NCI-H446 (cell line): ENCODE measurements at regions not wholly inside any gene's neighbourhood (a gene's known extent, or its start where the extent isn't known, plus 50 kb on each side); places are given as distances from the start of the nearest gene placed in this dataset.

Experiments
- DNase-seq, 2 experiments: peaks; one replicate each; lab custom pipeline; 2025; lab: John Stamatoyannopoulos, UW

DNA sequence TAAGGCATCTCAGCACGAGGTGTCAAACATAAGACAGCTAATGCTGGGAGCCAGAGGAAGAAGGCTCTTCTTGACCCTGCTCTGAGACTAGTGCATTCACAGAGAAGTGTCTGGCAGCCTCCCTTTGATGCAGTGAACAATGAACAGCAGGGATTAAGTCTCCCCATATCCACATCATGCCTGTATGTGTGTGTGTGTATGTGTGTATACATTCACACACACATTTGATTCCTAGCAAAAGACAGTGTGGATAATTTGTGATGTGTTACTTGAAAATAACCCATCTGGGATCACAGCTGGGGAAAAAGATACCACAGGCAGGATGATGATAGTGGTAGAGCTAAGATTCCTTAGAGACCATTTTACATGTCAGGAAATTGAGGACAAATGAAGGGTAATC is 485.9 kb upstream of the GOT2 start:
- DNase-seq, result no peak

DNA sequence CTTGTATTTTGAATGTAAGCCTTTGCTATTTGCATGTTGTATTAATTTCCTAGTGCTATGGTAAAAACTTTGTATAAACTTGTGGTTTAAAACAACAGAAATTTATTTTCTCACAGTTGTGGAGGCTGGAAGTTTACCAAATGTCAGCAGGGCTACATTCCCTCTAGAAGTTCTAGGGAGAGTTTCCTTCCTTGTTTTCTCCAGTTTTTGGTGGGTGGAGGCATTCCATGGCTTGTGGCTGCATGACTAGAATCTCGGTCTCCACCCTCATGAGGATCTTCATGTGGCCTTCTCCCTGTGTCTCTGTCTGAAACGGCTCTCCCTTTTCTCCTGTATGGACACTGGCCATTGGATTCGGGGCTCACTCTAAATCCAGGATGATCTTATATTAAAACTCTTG is 482.2 kb upstream of the GOT2 start:
- DNase-seq, result no peak

DNA sequence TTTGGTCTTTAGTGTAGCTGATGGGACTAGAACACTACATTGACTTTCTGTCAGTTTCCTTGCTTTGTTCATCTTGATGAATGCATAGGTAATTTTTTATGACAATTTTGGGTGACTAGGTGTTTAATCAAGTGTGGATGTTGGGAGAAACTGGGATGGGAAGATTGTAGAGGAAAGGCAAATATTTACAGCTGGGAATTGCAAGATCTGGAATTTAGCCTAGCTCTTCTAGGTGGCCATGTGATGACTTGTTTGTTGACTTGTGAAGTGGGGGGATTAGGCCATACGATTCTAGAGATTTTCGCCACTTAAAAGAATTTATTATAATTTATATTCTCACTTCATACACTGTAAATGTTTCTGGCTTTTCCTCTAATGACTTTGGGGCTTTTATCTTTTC is 480.3 kb upstream of the GOT2 start:
- no peak for DNase-seq

DNA sequence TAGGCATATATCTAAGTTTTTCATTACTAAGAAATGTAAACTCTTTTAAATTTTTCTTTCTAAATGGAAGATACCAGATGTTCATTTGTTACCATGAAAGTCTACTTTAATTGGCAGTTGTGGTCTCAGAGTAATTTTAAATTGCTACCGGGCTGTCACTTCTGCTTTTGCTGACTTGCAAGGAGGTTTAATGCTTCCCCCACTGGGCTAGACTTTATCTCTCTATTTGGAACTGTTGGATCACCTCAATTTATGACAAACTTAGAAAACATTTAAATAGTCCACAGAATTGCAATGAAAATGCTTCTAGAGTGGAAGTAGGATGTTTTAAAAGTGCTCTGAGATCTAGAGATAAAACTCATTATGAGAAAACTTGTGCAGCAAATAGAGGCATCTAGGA is 479.8 kb upstream of the GOT2 start:
- DNase-seq, result no peak

DNA sequence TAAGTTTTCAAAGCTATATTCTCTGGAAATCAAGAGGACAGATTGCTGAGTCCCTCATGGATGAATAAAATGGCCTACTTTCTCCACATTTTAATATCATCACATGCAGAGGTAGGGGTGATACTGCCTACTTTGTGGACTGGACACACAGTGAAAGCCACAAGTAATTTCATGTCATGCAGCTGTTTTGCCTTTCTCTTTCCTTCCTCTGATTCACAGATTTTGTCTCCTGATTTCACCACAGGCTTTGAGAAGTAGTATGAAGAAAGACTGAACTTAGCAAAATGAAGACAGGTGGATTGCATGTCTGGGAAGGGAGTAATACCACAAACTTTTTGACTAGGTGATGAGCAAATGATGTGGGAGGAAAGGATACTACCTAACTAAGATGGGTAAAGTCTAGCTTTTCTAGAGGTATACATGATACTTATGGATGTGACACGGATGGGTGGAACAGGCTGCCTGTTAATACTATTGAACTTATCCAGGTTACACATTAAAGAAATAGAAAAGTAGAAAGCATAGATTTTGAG is 478.4 kb upstream of the GOT2 start:
- no peak for DNase-seq

DNA sequence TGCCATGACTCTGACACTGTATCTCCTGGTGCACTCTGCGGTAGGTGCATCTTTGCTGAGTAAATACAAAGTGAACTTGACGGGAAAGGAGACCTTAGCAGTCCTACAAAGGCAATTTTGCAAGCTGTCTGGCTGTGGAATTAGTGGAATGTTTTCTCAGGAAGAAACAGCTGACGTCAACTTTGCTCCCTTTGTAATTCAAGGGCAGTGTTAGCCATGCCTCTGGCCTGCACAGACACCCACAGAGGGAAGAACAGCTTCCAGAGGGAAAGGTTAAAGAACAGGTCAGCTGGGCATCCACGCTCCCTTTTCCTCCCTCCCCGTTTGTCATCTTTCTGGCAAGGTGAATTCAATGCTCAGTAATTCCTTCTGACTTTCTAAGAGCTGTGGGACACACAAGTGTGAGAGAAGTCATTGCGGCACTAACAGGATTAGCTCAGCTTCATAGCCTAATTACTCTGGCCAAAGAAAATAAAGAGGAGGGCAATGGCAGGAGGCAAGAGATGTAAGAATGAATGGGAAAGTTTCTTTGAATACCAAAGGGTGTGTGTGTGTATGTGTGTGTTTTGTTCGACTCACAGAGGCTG is 476.9 kb upstream of the GOT2 start:
- no peak for DNase-seq

DNA sequence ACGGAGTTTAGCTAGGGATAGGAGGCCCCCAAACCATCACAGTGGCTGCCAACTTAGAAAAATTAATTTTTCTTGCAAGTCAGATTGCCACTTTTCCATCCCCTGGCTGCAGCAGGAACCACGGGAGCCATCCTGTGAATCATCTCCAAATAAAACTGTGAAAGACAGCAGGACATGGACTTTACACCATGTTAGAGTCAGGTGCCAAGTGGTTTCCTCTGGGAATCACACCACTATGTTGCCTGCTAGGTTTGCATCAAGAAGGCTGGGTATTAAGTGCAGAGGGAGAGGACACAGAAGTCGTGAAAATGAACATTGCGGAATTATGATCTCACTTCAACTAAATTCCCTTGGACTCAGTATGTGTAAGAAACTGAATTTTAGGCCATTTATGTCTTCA is 471.3 kb upstream of the GOT2 start:
- DNase-seq, result no peak

DNA sequence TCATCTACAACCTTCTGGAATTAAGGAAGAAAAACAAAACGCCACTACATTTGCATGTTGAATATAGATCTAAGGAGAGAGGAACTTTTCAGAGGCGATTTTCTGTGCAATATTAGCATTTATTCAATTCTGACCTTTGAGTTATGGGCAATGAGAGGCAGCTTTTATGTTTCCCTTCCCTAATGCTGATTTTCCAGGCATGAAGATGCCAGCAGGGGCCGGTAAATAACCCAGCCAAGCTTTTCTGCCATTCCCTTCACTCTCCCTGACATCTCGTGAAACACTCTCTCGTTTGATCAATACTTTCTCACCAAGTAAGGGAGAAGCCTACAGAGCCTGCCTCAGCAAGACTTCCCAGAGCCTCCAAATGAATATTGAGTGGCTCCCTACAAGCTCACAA is 470.5 kb upstream of the GOT2 start:
- no peak for DNase-seq

DNA sequence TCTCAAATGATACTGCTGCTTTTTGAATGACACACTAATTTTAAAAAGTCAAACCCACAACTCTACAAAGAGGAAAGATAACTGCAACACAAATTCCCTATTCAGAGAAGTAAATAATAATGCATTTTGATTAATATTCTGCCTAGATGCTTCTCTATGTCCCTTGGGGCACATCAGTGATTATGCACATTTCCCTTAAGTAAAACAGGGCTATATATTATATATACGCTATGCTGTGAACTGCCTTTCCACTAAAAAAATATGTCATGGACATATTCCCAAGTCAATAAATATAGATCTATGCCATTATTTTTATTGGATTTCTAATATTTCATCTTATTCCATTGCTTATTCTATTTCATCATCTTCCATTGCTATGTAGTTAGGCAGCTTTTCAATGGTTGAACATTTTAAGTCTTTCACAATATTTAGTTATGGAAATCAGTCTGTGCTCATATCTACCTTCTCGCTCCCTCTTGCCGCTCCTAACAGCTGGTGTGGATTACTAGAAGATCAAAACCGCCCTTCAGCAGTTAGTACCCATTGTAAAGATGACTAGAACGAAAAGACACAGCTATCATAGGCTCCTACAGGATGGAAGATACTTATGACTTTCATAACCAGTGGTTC is 468.2 kb upstream of the GOT2 start:
- DNase-seq, result no peak

DNA sequence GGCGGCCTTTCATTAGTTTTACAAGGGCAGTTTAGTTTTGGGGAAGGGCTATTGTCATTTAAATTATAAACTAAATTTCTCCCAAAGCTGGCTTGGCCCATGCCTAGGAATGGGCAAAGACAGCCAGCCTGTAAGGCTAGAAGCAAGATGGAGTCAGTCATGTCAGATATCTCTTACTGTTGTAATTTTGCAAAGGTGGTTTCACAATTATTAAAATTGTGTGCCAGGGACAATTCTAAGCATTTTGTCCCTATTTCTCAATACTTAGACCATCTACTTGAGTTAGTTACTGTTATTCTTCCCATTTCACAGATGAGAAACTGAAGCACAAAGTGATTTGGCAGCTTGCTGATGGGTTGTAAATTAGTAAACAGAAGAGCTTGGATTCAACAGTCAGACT is 467.7 kb upstream of the GOT2 start:
- no peak for DNase-seq

DNA sequence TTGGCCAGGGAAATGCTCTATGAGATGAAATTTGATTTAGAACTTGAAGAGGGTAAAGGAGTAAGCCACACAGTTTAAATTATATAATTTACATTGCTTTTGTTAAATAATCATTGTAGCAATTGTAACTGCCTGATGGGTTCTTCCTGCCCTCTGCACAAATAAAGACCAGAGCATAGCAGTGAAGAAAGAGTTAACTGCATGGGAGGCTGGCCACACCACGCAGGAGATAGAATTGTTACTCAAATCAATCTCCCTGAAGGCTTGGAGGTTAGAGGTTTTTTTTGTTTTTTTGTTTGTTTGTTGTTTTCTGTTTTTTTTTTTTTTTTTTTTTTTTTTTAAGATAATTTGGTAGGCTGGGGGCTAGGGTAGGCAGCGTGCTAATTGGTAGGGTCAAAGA is 467.0 kb upstream of the GOT2 start:
- no peak for DNase-seq

DNA sequence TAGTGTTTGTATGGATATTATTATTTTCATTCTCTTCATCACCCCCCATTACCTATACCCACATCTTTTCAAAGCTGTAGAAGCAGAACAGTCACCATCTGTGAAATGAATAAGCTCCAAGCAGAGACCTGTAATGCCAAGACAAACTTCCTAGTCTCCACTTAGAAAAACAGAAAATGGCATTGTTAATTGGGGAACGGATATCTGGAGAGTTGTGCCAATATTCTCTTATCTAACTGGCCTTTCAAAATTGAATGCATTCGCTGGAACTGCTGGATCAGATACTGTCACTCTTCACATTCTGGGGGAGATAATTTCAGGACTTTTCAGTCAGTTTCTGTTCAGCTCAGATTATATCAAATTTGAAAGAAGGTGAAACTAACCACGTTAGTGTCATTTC is 464.4 kb upstream of the GOT2 start:
- no peak for DNase-seq

DNA sequence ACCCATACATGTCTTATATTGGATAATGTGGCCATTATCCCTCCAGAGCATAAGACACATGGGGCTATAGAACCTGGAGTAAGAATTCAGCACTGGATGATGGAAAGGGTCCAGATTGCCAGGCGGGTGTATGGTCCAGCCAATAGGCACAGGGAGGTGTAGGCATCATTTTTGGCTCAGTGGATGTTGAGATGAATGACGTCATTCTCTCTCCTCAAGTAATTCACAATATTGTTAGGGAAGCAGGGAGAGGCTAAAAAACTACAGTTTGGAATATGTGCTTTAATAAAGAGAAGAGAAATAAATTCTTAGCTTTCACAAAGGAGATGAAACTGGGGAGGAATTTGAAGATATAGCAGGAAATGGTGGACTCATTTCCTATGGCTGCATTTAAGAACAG is 461.1 kb upstream of the GOT2 start:
- DNase-seq, result no peak

DNA sequence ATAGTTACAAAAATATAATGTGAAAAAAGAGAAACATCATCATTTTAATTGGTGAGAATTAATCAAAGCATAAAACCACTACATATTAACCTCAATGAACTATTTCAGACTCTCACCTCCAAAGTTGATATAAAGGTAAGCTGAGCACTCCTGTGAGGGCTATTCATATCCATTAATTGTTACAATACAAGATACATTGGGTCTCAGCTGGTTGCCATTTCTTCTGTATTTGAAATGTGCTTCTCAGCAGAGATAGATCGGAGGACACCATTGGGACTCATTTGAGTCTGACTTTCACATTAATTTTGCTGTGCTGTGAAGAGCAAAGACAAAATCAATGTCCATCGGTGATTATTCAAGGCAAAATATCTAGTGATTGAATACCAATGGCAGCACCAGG is 459.5 kb upstream of the GOT2 start:
- DNase-seq, result no peak

DNA sequence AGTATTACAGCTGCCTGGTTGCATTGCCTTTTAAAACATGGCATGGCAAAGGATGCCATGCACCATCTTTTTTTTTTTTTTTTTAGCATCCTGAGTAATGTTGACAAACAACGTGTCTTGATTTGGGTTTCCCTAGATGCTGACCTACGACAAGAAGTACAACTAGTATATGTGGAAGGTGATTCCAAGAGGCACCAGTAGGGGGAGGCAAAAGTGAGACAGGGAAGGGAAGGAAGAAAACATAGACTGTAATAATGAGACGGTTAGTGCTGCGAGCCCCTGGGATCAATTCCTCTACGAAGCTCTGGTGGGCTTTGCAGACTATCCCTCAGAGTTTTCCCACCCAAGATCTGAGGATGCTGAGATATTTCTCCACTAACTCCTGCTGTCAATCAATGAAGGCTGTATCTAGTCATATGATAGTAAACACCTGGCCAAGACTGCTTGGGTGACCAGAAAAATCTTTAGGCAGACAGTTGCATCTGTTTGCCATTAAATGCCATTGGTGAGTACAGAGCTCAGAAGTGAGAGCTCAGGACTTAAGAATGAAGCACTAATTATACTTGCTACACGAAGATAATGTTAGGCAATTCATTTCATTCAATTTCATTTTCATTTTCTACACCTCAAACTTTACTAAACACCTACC is 458.6 kb upstream of the GOT2 start:
- DNase-seq, result peak in 1 of 2 experiments; percentile 0

DNA sequence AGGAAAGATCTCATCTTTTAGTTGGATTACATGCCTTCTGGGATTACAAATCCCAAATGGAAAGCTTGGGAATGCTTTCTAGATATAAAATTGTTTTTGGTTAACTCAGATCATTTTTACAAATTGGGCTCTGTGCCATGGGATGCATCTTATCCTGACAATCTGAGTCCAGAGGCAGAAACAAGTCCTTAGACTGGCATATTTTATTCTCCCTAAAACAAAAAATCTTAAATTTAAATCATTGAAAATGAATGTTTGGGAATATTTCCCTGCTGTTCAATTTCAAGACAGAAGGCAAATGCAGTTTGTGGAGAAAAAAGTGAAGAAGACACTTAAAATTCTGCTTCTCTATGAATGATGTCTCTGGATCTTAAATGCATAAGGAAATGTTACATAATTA is 456.6 kb upstream of the GOT2 start:
- no peak for DNase-seq

DNA sequence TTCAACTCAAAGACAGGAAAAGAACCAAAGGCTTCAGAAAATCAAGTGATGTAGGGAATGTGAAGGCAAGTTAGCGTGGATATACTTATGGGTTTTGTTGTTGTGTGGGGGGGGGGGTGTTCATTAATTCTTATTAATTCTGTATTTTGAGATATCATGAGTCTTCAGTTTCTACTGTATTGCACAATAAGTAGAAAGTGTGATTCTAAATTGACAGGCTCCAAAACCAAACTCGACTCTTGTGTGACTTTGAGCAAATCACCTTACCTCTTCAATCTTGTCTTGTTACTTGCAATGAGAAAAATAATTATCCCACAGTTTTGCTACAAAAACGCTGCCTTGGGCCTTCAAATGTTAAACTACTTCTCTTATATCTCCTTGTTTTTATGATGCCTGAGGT is 453.9 kb upstream of the GOT2 start:
- DNase-seq, result no peak

DNA sequence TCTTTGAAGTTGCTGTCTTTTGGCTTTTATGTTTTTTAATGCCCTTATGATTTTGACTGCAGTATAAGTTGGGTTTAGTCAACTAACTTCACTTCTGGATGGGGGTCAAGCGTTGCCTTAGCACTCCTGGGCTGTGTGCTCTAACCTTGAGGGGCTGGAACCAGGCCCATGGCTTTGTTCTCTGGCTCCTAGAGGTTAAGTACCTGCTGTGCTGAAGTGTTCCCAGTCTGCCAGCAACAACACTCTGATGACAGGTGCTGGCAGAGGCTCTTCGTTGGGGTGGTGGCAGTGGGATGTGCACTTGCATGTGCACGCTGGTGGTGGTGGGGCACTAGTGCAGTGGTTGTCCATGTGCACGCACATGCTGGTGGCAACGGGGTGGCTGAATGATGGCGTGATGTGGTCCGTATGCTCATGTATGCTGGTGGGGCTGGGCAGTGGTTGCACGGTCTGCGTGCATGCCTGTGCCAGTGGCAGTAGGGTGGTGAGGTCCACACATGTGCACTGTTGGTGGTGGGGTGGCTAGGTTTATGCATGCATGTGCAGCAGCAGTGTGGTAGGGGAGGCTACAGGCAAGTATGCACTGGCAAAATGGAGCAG is 447.8 kb upstream of the GOT2 start:
- no peak for DNase-seq

DNA sequence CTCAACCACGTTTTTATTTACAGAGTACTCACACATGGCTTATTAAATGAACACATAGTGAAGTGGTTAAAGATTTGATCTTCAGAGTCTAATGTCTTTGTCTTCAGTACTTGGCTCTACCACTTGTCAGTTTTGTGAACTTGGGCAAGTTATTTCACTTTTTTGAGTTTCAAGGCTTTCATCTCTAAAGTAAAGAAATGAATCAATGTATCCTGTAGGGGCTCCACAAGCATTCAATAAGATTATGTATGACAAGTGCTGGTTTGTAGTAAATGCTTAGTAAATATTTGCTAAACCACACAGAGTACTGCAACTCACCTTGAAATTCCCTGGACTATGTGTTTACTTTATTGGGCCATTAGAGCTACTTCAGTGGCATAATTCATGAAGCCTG is 446.0 kb upstream of the GOT2 start:
- no peak for DNase-seq

DNA sequence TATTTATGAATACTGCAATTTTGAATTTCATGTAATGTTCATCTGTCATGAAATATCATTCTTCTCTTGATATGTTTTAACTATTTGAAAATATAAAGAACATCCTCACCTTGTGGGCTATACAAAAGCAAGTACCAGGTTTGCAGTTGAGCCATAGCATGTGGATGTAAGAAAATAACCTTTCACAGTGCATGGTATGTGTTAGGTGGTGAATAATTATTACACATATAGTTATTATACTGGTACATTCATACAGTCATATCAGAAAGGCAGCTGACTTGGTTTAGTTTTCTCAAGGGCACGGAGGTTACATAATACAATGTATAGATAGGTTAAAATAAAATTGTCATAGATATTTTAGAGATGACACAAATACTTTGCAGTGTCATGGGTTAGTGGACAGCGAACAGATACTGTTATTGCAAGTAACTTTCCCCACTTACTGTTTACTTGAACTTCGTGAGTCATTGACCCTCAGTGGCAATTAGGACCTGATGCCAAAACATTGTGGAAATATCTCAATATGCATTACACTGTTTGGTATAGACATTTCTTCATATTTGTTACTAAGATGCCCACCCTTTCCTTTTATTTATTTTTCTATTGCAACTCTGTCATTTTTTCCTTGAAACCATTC is 445.4 kb upstream of the GOT2 start:
- DNase-seq, result no peak

DNA sequence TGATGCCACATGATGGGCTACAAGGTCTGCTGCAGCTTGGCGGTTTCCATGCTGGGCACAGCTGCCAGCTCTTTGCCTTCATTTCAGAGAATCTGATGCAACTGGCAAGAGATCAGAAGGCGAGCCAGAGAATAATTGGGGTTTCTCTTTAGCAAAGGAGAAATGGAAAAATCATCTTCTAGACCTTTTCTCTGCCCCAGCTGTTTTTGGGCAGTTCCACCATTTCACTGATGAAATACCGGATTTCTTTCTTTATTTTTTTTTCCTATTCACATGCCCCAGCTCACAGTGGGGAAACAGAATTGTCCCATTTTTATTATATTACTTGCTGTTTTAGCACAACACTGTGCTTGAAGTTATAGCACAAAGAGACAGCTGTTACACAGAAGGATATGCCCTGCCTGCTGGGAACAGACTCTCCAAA is 439.3 kb upstream of the GOT2 start:
- no peak for DNase-seq

DNA sequence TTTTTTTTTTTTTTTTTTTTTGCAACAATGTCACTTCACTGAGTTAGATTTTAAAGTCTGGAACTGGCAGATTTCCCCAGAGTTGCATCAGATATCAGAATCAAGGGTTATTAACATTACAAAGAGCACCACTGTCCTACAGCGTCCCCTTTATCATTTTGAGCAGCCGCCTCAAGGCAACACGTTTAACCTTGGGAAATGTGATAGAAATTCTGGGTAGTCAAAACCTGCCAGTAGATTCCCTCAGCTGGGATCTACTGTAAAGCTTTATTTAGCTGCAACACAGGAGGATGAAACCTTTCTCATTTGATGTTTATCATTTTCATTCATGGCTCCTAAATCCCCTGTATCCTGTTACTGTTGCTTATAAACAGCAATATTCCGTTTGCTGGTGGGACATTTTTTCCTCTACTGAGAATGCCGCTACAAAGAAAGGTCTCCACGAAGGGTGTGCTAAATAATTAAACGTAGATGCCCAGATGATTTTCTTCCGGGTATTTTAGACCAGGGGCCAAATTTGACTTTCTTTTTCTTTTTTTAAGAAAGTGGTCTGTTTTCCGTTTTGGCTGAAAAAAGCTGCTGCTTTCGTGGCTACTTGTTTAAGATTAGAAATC is 436.1 kb upstream of the GOT2 start:
- no peak for DNase-seq
